ENCODE measurements at regions not wholly inside any gene's neighbourhood (a gene's known extent, or its start where the extent isn't known, plus 50 kb on each side); places are given as distances from the start of the nearest gene placed in this dataset.

DNA sequence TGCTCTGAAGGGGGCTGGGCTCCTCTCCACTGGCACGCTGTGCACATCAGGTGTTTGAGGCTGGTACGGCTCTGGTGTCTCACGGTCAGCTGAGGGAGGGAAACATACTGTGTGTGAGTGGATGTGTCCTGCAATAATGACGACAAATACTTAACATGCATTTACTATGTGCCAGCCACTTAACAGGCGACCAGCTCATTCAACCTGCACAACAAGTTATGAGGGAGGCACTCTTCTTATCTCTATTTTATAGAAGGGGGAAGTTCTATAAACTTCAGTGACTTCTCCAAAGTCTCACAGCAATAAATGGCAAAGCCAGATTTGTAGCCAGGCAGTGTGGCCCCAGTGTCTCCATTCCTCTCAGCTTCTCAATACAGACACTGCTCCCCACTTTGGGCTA is 83.1 kb upstream of the LINGO1 start:
- no peak for DNase-seq (ENCODE audit: low spot score in 2 of 2)
- Histone ChIP-seq H3K9me3 (no peaks in the 10 kb centered on the region), H3K4me1 (no peaks in the 10 kb centered on the region), H3K4me3 (no peak overlapping the region), H3K36me3 (no peaks in the 10 kb centered on the region), H3K27me3 (no peaks in the 10 kb centered on the region), H3K27ac (no peak overlapping the region)
- intact Hi-C loops (cut with DNase I) = no loop called here
- TF ChIP-seq, protein P1, sequence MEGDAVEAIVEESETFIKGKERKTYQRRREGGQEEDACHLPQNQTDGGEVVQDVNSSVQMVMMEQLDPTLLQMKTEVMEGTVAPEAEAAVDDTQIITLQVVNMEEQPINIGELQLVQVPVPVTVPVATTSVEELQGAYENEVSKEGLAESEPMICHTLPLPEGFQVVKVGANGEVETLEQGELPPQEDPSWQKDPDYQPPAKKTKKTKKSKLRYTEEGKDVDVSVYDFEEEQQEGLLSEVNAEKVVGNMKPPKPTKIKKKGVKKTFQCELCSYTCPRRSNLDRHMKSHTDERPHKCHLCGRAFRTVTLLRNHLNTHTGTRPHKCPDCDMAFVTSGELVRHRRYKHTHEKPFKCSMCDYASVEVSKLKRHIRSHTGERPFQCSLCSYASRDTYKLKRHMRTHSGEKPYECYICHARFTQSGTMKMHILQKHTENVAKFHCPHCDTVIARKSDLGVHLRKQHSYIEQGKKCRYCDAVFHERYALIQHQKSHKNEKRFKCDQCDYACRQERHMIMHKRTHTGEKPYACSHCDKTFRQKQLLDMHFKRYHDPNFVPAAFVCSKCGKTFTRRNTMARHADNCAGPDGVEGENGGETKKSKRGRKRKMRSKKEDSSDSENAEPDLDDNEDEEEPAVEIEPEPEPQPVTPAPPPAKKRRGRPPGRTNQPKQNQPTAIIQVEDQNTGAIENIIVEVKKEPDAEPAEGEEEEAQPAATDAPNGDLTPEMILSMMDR (IDR thresholded peaks at IDR 0.05) = no peak

DNA sequence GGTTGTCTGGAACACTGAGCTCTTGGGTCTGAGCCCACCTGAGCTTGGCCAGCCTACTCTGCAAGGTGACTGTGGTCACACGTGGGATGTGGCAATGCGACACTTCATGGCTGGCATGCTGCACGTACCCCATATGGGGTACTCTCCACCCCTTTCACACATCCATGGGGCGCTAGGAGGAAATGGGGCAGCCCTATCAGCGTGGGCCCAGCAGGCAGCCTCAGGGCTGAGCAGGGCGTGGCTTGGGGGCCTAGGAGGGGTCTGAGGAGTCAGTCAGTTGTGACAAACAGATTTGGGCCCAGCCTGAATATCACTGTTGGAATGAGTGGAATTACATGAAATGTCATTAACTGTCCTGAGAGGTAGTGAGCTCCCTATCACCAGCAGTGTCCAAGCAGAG is 82.3 kb upstream of the LINGO1 start:
- Histone ChIP-seq H3K4me1 (no peaks in the 10 kb centered on the region), H3K4me3 (no peak overlapping the region), H3K27me3 (no peaks in the 10 kb centered on the region), H3K9me3 (no peaks in the 10 kb centered on the region), H3K36me3 (no peaks in the 10 kb centered on the region), H3K27ac (no peak overlapping the region)
- DNase-seq (ENCODE audit: low spot score in 2 of 2) = no peak
- intact Hi-C loops (cut with DNase I) = no loop called here
- TF ChIP-seq, protein P1 (IDR thresholded peaks at IDR 0.05) = no peak

DNA sequence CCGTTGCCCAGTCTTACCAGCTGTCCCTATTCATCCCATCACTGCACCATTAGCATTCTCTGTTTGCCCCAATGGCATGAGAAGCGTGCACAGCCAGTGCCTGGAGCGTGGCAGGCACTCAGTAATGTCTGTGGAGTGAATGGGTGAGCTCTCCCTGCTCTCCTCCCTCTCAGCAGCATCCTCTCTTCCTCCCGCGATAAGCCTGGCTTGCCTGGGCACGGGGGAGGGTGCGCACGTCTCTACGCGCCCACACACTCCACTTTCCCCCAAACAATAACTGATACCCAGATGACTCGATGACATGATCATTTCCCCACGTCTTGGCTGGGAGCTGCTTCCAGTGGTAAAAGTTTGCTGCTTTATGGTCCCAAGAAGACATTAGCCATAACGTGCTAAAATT is 81.8 kb upstream of the LINGO1 start:
- Histone ChIP-seq H3K4me1 (no peaks in the 10 kb centered on the region), H3K9me3 (no peaks in the 10 kb centered on the region)
- intact Hi-C loops (cut with DNase I) = no loop called here

DNA sequence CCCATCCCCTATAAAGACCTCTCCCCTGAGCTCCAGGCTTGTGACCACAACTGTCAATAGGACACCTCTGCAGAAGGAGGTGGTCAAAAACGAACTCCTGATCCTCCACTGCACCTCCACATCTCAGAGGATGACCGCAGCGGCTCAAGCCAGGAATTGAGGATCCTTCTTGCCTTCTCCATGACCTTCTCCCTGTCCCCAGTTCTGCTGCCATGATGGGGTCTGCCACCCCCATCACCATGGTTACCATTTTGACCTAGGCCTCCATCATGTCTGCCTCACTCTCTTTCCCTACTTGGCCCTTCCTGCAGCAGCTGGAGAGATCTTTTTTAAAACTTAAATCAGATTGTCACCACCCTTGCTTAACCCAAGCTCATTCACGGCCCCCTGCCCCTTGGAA is 81.3 kb upstream of the LINGO1 start:
- H3K4me1 ChIP-seq = no peaks in the 10 kb centered on the region
- H3K27ac ChIP-seq = no peak overlapping the region
- no peak for DNase-seq (ENCODE audit: low spot score in 2 of 2)
- TF ChIP-seq, protein P1 (IDR thresholded peaks at IDR 0.05) = no peak
- H3K4me3 ChIP-seq = no peak overlapping the region
- no peaks in the 10 kb centered on the region for H3K36me3 ChIP-seq
- H3K27me3 ChIP-seq = no peaks in the 10 kb centered on the region
- H3K9me3 ChIP-seq = no peaks in the 10 kb centered on the region
- intact Hi-C loops (cut with DNase I) = no loop called here

More for the DNA sequence above, 81.8 kb upstream of the LINGO1 start:
- H3K27me3 ChIP-seq = no peaks in the 10 kb centered on the region
- no peaks in the 10 kb centered on the region for H3K36me3 ChIP-seq
- TF ChIP-seq, protein P1 (IDR thresholded peaks at IDR 0.05) = no peak
- no peak overlapping the region for H3K4me3 ChIP-seq
- no peak for DNase-seq (ENCODE audit: low spot score in 2 of 2)
- H3K27ac ChIP-seq = no peak overlapping the region

DNA sequence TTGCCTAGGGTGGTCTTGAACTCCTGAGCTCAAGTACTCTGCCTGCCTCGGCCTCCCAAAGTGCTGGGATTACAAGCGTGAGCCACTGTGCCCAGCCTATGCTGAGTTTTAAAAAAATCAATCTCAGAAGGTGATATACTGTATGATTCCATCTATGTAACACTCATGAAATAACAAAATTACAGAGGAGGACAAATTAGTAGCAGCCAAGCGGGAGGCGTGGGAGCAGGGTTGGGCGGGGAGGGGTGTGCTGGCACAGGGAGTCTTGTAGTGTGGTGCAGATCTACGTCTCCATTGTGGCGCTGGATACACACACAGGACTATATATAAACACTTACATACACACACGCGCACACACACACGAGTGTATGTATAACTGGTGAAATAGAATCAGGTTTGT is 80.6 kb upstream of the LINGO1 start:
- no peaks in the 10 kb centered on the region for H3K4me1 ChIP-seq
- H3K9me3 ChIP-seq = no peaks in the 10 kb centered on the region
- TF ChIP-seq, protein P1 (IDR thresholded peaks at IDR 0.05) = no peak
- no peak overlapping the region for H3K4me3 ChIP-seq
- no peak for DNase-seq (ENCODE audit: low spot score in 2 of 2)
- H3K27me3 ChIP-seq = no peaks in the 10 kb centered on the region
- no peaks in the 10 kb centered on the region for H3K36me3 ChIP-seq
- intact Hi-C loops (cut with DNase I) = no loop called here
- no peak overlapping the region for H3K27ac ChIP-seq

DNA sequence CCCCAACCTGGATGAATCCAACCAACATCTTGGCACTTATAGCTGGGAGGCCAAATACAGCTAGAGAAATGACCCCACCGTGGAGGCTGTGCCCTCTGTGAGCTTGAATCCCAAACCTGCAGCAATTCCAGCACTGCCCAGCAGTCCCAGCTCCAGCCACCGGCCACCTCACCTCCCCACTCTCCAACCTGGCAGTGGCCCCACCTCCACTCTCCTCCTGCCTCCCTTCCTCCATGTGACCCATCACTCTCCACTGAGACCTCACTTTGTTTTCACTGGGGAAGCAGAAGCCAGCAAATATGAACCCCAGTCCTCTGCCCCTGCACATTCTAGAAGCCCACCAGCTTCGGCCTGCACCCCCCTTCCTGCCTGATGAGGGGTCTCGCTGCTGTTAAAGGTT is 79.7 kb upstream of the LINGO1 start:
- no peaks in the 10 kb centered on the region for H3K9me3 ChIP-seq
- TF ChIP-seq, protein P1 (IDR thresholded peaks at IDR 0.05) = no peak
- intact Hi-C loops (cut with DNase I) = no loop called here

More for the DNA sequence above, 79.7 kb upstream of the LINGO1 start:
- Histone ChIP-seq H3K4me1 (no peaks in the 10 kb centered on the region), H3K27ac (no peak overlapping the region), H3K27me3 (no peaks in the 10 kb centered on the region), H3K36me3 (no peaks in the 10 kb centered on the region), H3K4me3 (no peak overlapping the region)
- DNase-seq (ENCODE audit: low spot score in 2 of 2) = no peak

All from ascending aorta (tissue), 2 donors.